HEK293 (cell line): ENCODE measurements at regions not wholly inside any gene's neighbourhood (a gene's known extent, or its start where the extent isn't known, plus 50 kb on each side); places are given as distances from the start of the nearest gene placed in this dataset.

Source experiments
- CTCF ChIP-seq: fragments of 450-650 bp; formaldehyde crosslinking; IDR thresholded peaks from 2 replicates; pipeline ENCODE4 v1.5.1; 2016; ENCODE audit warnings: missing biosample characterization, missing genetic modification characterization
- ELK4 ChIP-seq: IDR thresholded peaks from 2 replicates; pipeline ENCODE4 v1.6.1; 2011; ENCODE audit warnings: mild to moderate bottlenecking, low read depth, low read length, borderline replicate concordance
- KLF16 ChIP-seq: fragments of 450-650 bp; formaldehyde crosslinking; IDR thresholded peaks from 2 replicates; pipeline ENCODE4 v1.5.1; 2017; ENCODE audit warnings: missing biosample characterization, missing genetic modification characterization
- MEIS1 ChIP-seq: sonication (generic); formaldehyde crosslinking; IDR thresholded peaks from 2 replicates; pipeline ENCODE4 v1.8.1; 2022; ENCODE audit warnings: missing genetic modification reagents, mild to moderate bottlenecking, borderline replicate concordance
- MYNN ChIP-seq: fragments of 450-650 bp; formaldehyde crosslinking; IDR thresholded peaks from 2 replicates; pipeline ENCODE4 v1.5.1; 2016; ENCODE audit warnings: missing biosample characterization, missing genetic modification characterization, borderline replicate concordance
- SALL2 ChIP-seq: fragments of 450-650 bp; formaldehyde crosslinking; IDR thresholded peaks from 2 replicates; pipeline ENCODE4 v1.5.0; 2017; ENCODE audit warnings: missing biosample characterization, mild to moderate bottlenecking, missing genetic modification characterization, borderline replicate concordance
- YY1 ChIP-seq: fragments of 450-650 bp; formaldehyde crosslinking; IDR thresholded peaks from 2 replicates; pipeline ENCODE4 v1.5.1; 2018; ENCODE audit warnings: missing biosample characterization, missing genetic modification characterization
- ZBTB7A ChIP-seq: fragments of 450-650 bp; formaldehyde crosslinking; IDR thresholded peaks from 2 replicates; pipeline ENCODE4 v1.5.1; 2016; ENCODE audit warnings: low read depth, missing biosample characterization, missing genetic modification characterization
- ZFHX2 ChIP-seq: fragments of 450-650 bp; formaldehyde crosslinking; conservative IDR thresholded peaks from 2 replicates; pipeline ENCODE4 v1.5.1; 2016; ENCODE audit warnings: missing biosample characterization, missing genetic modification characterization
- ZNF239 ChIP-seq: fragments of 450-650 bp; formaldehyde crosslinking; IDR thresholded peaks from 2 replicates; pipeline ENCODE4 v1.5.1; 2016; ENCODE audit warnings: missing biosample characterization, missing genetic modification characterization
- ZNF561 ChIP-seq: fragments of 450-650 bp; IDR thresholded peaks from 2 replicates; pipeline ENCODE4 v1.5.1; 2018; ENCODE audit warnings: missing biosample characterization, missing genetic modification characterization, borderline replicate concordance
- TF ChIP-seq, protein P1 (sequence below): fragments of 450-650 bp; formaldehyde crosslinking; IDR thresholded peaks from 2 replicates; pipeline ENCODE4 v1.5.1; 2016; ENCODE audit warnings: missing biosample characterization, missing genetic modification characterization
- TF ChIP-seq, protein P2 (sequence below): fragments of 450-650 bp; formaldehyde crosslinking; IDR thresholded peaks from 2 replicates; pipeline ENCODE4 v1.5.1; 2017; ENCODE audit warnings: missing biosample characterization, missing genetic modification characterization

DNA sequence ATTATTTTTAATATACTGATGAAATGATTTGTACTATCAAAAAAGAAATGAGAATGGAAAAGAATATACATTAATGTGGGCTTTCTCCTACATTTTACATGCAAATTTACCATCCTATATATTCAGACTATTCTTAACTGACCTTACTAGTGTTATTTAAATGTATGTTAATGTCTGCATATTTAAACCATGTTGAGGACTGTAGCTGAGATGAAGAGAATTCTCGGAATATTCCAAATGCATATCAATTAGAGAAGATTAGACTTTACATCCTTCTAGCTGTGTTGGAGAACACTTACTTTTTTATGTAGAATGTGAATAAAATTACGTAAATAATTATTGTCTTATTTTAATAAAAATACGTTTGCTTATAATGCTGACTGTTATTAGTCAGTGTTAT, 990.1 kb upstream of the LRFN5 start:
- TF ChIP-seq ZNF561 (no peak), CTCF (tag by site-specific recombination) (no peak), ZNF239 (no peak), MEIS1 (no peak), SALL2 (tag by site-specific recombination) (no peak), MYNN (tag by site-specific recombination) (no peak), KLF16 (no peak), ELK4 (no peak), ZBTB7A (tag by site-specific recombination) (no peak), YY1 (tag by site-specific recombination) (no peak), ZFHX2 (tag by site-specific recombination) (no peak)
- TF ChIP-seq, protein P1, sequence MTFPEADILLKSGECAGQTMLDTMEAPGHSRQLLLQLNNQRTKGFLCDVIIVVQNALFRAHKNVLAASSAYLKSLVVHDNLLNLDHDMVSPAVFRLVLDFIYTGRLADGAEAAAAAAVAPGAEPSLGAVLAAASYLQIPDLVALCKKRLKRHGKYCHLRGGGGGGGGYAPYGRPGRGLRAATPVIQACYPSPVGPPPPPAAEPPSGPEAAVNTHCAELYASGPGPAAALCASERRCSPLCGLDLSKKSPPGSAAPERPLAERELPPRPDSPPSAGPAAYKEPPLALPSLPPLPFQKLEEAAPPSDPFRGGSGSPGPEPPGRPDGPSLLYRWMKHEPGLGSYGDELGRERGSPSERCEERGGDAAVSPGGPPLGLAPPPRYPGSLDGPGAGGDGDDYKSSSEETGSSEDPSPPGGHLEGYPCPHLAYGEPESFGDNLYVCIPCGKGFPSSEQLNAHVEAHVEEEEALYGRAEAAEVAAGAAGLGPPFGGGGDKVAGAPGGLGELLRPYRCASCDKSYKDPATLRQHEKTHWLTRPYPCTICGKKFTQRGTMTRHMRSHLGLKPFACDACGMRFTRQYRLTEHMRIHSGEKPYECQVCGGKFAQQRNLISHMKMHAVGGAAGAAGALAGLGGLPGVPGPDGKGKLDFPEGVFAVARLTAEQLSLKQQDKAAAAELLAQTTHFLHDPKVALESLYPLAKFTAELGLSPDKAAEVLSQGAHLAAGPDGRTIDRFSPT (tag by site-specific recombination), result no peak
- TF ChIP-seq, protein P2, sequence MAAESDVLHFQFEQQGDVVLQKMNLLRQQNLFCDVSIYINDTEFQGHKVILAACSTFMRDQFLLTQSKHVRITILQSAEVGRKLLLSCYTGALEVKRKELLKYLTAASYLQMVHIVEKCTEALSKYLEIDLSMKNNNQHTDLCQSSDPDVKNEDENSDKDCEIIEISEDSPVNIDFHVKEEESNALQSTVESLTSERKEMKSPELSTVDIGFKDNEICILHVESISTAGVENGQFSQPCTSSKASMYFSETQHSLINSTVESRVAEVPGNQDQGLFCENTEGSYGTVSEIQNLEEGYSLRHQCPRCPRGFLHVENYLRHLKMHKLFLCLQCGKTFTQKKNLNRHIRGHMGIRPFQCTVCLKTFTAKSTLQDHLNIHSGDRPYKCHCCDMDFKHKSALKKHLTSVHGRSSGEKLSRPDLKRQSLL (tag by site-specific recombination), result no peak
